Loucy (cell line): ENCODE measurements at regions not wholly inside any gene's neighbourhood (a gene's known extent, or its start where the extent isn't known, plus 50 kb on each side); places are given as distances from the start of the nearest gene placed in this dataset.

Experiments
- H2AFZ ChIP-seq: fragments of 200-600 bp; sonication (generic); 2 replicates; pipeline ENCODE4 v1.6.0; 2016; ENCODE audit warnings: antibody characterized with exemption, mild to moderate bottlenecking, low read length, moderate library complexity
- H3F3A ChIP-seq: fragments of 200-600 bp; 2 replicates; pipeline ENCODE4 v1.6.0; 2016; ENCODE audit warnings: antibody characterized with exemption, low read depth, mild to moderate bottlenecking
- H3K27me3 ChIP-seq: fragments of 200-600 bp; sonication (generic); 2 replicates; pipeline ENCODE4 v1.6.1; 2014; ENCODE audit warnings: low read length, mild to moderate bottlenecking; ENCODE audit not compliant: insufficient read depth, poor library complexity, severe bottlenecking
- H3K36me3 ChIP-seq: fragments of 200-600 bp; sonication (generic); 2 replicates; pipeline ENCODE4 v1.6.1; 2016; ENCODE audit warnings: low read length; ENCODE audit not compliant: insufficient read depth
- H3K4me1 ChIP-seq: fragments of 200-600 bp; sonication (generic); 2 replicates; pipeline ENCODE4 v1.5.1; 2014; ENCODE audit warnings: low read length, mild to moderate bottlenecking; ENCODE audit not compliant: insufficient read depth, poor library complexity, severe bottlenecking
- H3K4me2 ChIP-seq: fragments of 200-600 bp; sonication (generic); 2 replicates; pipeline ENCODE4 v1.6.0; 2014; ENCODE audit warnings: antibody characterized with exemption, low read length, low read depth, mild to moderate bottlenecking; ENCODE audit not compliant: poor library complexity, severe bottlenecking
- H3K4me3 ChIP-seq: fragments of 200-600 bp; sonication (generic); 2 replicates; pipeline ENCODE4 v1.5.1; 2014; ENCODE audit warnings: low read length, mild to moderate bottlenecking, mixed read lengths; ENCODE audit not compliant: poor library complexity, severe bottlenecking
- H3K79me2 ChIP-seq: fragments of 200-600 bp; sonication (generic); 2 replicates; pipeline ENCODE4 v1.6.1; 2014; ENCODE audit warnings: low read length; ENCODE audit not compliant: insufficient read depth
- H3K9ac ChIP-seq: fragments of 200-600 bp; sonication (generic); 2 replicates; pipeline ENCODE4 v1.6.0; 2014; ENCODE audit warnings: mild to moderate bottlenecking, low read depth, low read length, moderate library complexity; ENCODE audit not compliant: poor library complexity, severe bottlenecking
- H3K9me2 ChIP-seq: fragments of 200-600 bp; sonication (generic); replicated peaks from 2 replicates; pipeline ENCODE4 v1.6.1; 2016; ENCODE audit warnings: low read depth, low read length, mixed read lengths
- H3K9me3 ChIP-seq: fragments of 200-600 bp; sonication (generic); 2 replicates; pipeline ENCODE4 v1.6.1; 2014; ENCODE audit warnings: mild to moderate bottlenecking, antibody characterized with exemption, low read length, low read depth; ENCODE audit not compliant: insufficient read depth
- H4K20me1 ChIP-seq: fragments of 200-600 bp; sonication (generic); 2 replicates; pipeline ENCODE4 v1.6.0; 2014; ENCODE audit warnings: antibody characterized with exemption, low read length, mild to moderate bottlenecking; ENCODE audit not compliant: insufficient read depth, poor library complexity, severe bottlenecking
- EZH2phosphoT487 ChIP-seq: fragments of 200-600 bp; IDR thresholded peaks from 2 replicates; pipeline ENCODE4 v1.6.1; 2018; ENCODE audit warnings: antibody characterized with exemption, mild to moderate bottlenecking, moderate library complexity, borderline replicate concordance
- TF ChIP-seq, protein P1 (sequence below): fragments of 200-600 bp; sonication (generic); conservative IDR thresholded peaks from 2 replicates; pipeline ENCODE4 v1.5.1; 2014; ENCODE audit warnings: mild to moderate bottlenecking, antibody characterized with exemption, low read length

- H3K79me2 ChIP-seq: no peaks in the 10 kb centered on the region
- no peak overlapping the region for H3K9ac ChIP-seq
- no peak overlapping the region for H3K4me2 ChIP-seq
- H3K36me3 ChIP-seq: no peaks in the 10 kb centered on the region
- no peaks in the 10 kb centered on the region for H3K4me1 ChIP-seq
- H3K9me3 ChIP-seq: no peaks in the 10 kb centered on the region
- H4K20me1 ChIP-seq: no peaks in the 10 kb centered on the region
- no peak overlapping the region for H2AFZ ChIP-seq
- TF ChIP-seq, protein P1, sequence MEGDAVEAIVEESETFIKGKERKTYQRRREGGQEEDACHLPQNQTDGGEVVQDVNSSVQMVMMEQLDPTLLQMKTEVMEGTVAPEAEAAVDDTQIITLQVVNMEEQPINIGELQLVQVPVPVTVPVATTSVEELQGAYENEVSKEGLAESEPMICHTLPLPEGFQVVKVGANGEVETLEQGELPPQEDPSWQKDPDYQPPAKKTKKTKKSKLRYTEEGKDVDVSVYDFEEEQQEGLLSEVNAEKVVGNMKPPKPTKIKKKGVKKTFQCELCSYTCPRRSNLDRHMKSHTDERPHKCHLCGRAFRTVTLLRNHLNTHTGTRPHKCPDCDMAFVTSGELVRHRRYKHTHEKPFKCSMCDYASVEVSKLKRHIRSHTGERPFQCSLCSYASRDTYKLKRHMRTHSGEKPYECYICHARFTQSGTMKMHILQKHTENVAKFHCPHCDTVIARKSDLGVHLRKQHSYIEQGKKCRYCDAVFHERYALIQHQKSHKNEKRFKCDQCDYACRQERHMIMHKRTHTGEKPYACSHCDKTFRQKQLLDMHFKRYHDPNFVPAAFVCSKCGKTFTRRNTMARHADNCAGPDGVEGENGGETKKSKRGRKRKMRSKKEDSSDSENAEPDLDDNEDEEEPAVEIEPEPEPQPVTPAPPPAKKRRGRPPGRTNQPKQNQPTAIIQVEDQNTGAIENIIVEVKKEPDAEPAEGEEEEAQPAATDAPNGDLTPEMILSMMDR: no peak
- TF ChIP-seq EZH2phosphoT487: no peak
- H3K27me3 ChIP-seq: no peaks in the 10 kb centered on the region
- no peaks in the 10 kb centered on the region for H3K9me2 ChIP-seq
- H3K4me3 ChIP-seq: no peak overlapping the region
- no peaks in the 10 kb centered on the region for H3F3A ChIP-seq
These were observed 340.6 kb downstream of the SPRY1 start for GRCh38 chr4:123737156-123737555.

DNA sequence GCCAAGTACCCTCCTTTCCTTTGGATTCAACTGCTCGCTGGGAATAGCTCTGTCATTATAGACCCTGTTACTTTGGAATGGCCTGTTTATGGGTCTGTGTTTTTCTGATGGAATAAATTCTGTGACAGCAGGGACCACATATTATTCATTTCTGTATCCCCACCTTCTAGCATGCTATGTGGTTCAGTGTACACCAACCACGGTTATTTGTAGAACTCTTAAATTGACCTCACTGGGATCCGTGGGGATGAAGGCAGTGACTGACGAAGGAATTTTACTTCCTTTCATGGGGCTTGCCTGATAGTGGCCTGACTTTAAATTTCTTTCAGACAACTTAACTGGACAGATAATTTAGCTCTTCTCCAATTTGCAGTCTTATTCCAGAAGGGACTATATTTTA, 343.2 kb downstream of the SPRY1 start:
- Histone ChIP-seq H3K4me3 (no peak overlapping the region), H3K36me3 (no peaks in the 10 kb centered on the region), H3K9me3 (no peaks in the 10 kb centered on the region), H3K9ac (no peak overlapping the region), H4K20me1 (no peaks in the 10 kb centered on the region), H2AFZ (no peak overlapping the region), H3K27me3 (no peaks in the 10 kb centered on the region), H3F3A (no peaks in the 10 kb centered on the region), H3K4me2 (no peak overlapping the region), H3K79me2 (no peaks in the 10 kb centered on the region), H3K9me2 (no peaks in the 10 kb centered on the region), H3K4me1 (no peaks in the 10 kb centered on the region)
- TF ChIP-seq, protein P1: no peak

- no peaks in the 10 kb centered on the region for H3K9me2 ChIP-seq
- H3K27me3 ChIP-seq: no peaks in the 10 kb centered on the region
- no peak overlapping the region for H3K4me2 ChIP-seq
- TF ChIP-seq, protein P1: no peak
- TF ChIP-seq EZH2phosphoT487: no peak
- H3F3A ChIP-seq: no peaks in the 10 kb centered on the region
- H3K9me3 ChIP-seq: no peaks in the 10 kb centered on the region
- no peak overlapping the region for H2AFZ ChIP-seq
- H3K4me1 ChIP-seq: no peaks in the 10 kb centered on the region
- H3K79me2 ChIP-seq: no peaks in the 10 kb centered on the region
- H3K9ac ChIP-seq: no peak overlapping the region
- no peaks in the 10 kb centered on the region for H4K20me1 ChIP-seq
- H3K36me3 ChIP-seq: no peaks in the 10 kb centered on the region
- no peak overlapping the region for H3K4me3 ChIP-seq
These were observed 343.6 kb downstream of the SPRY1 start for GRCh38 chr4:123740236-123740635.
